AG10803 (cell line): ENCODE measurements at regions not wholly inside any gene's neighbourhood (a gene's known extent, or its start where the extent isn't known, plus 50 kb on each side); places are given as distances from the start of the nearest gene placed in this dataset.

Experiments
- DNase-seq: peaks from one replicate; pipeline ENCODE4 v3.0.0; 2010; ENCODE audit warnings: low read depth
- H3K4me3 ChIP-seq: 2 replicates; pipeline ENCODE4 v1.5.1; 2011; ENCODE audit warnings: mild to moderate bottlenecking, low read length, control low read depth
- CTCF ChIP-seq: conservative IDR thresholded peaks from 2 replicates; pipeline ENCODE4 v1.5.1; 2011; ENCODE audit warnings: mild to moderate bottlenecking, low read length, control low read depth, inconsistent platforms

DNA sequence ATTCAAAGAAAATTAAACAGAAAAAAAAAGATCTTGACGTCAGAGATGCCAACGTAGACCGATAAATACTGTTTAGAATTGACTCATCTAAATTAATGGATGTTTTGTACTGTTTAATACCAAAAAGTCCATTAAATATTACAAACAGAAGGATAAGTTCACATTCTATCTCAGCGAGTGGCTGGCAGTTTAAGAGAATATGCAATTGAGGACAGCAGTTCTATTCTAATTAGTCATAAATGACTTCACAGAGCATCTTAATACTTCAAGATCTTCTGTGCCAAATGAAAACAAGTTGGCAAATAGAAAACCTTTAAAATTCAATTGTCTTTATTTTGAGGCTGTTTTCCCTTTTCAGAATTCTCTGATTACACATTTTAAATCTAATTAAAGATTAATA lies 326.6 kb upstream of the NREP start:
- DNase-seq, result no peak
- no peak overlapping the region for H3K4me3 ChIP-seq
- TF ChIP-seq CTCF, result no peak

DNA sequence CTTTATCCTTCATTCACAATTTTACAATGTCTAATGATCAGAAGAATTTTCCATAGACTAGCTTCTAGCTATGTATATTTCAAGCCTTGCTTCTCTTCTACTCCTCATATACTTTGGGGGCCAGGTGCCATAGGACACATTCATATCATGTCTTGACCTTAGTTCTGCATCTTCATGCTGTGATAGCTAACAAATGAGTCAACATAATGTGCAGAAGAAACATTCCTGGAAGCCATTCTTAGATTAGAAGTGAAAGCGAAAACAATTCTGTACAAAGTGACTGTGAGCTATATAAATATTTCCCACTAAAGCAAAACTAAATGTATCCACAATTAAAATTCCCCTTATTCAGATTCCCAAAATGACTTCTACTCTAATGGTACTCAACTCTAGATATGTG lies 320.2 kb upstream of the NREP start:
- peak; percentile 8 for DNase-seq
- no peak for TF ChIP-seq CTCF
- no peak overlapping the region for H3K4me3 ChIP-seq

- TF ChIP-seq CTCF, result no peak
- DNase-seq, result no peak
- no peak overlapping the region for H3K4me3 ChIP-seq
Measured at GRCh38 chr5:112070022-112070421, 313.0 kb upstream of the NREP start.

DNA sequence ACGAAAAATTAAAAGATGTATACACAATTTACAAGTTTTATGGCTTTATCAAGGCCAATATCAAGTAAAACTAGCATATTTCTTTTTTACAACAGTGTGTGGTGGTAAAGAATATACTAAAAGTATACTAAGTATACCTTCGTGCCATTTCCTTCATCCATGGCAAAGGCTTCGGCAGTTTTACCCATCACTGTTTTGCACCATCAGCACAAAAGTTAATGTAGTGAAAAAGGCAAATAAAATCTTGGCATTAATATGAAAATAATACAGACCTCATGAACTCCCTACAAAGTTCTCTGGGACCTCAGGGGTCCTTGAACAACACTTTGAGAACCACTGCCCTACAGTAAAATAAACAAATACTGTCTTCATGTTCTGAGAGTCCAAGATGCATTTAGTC lies 312.3 kb upstream of the NREP start:
- TF ChIP-seq CTCF, result no peak
- no peak for DNase-seq
- no peak overlapping the region for H3K4me3 ChIP-seq

GRCh38 chr5:112068593-112068992 lies 311.6 kb upstream of the NREP start:
- no peak for DNase-seq
- no peak overlapping the region for H3K4me3 ChIP-seq
- TF ChIP-seq CTCF, result no peak

GRCh38 chr5:112065781-112066180 lies 308.8 kb upstream of the NREP start:
- DNase-seq, result peak; percentile 28
- no peak overlapping the region for H3K4me3 ChIP-seq
- TF ChIP-seq CTCF, result no peak

DNA sequence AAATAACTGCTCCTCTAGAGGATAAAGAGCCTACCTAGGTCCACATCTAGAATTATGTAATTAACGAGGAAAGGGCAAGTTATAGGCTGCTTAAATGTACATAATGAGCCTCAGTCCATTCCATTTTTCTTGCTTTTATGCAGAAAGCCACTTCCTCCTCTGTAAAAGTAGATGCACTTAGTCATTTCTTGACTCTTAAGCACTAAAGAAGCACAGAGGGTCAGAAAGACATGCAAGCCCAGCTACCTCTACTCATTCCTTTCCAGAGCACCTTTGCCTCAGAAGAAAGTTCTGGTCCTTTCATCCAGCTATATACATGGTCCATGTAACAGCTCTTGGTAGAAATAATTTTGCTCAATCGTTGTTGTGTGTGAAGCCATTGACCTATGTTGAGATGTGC lies 308.0 kb upstream of the NREP start:
- no peak overlapping the region for H3K4me3 ChIP-seq
- DNase-seq, result no peak
- TF ChIP-seq CTCF, result no peak
